IPS-20b (cell line): ENCODE measurements at regions not wholly inside any gene's neighbourhood (a gene's known extent, or its start where the extent isn't known, plus 50 kb on each side); places are given as distances from the start of the nearest gene placed in this dataset.
"Not testable (repeated sequence)": the region's sequence is repeated elsewhere in the genome, so short reads cannot be mapped to it uniquely, and the experiment has no call there.

Source experiments
- H3K27ac ChIP-seq: one replicate; pipeline ENCODE4 v1.5.1; 2013; ENCODE audit warnings: low read length
- H3K27me3 ChIP-seq: 2 replicates; pipeline ENCODE4 v1.6.1; 2013; ENCODE audit warnings: mild to moderate bottlenecking, low read length, inconsistent platforms; ENCODE audit not compliant: insufficient read depth
- H3K36me3 ChIP-seq: 2 replicates; pipeline ENCODE4 v1.6.1; 2013; ENCODE audit warnings: low read depth, mild to moderate bottlenecking, inconsistent platforms, low read length, moderate library complexity; ENCODE audit not compliant: insufficient read depth
- H3K4me1 ChIP-seq: 2 replicates; pipeline ENCODE4 v1.6.1; 2013; ENCODE audit warnings: mild to moderate bottlenecking, control low read depth, inconsistent platforms, low read length, moderate library complexity; ENCODE audit not compliant: insufficient read depth
- H3K4me3 ChIP-seq: 2 replicates; pipeline ENCODE4 v1.5.1; 2013; ENCODE audit warnings: mild to moderate bottlenecking, low read length, inconsistent platforms
- H3K9ac ChIP-seq: 2 replicates; pipeline ENCODE4 v1.6.1; 2013; ENCODE audit warnings: low read depth, mild to moderate bottlenecking, inconsistent platforms, low read length, moderate library complexity
- H3K9me3 ChIP-seq: 2 replicates; pipeline ENCODE4 v1.6.1; 2013; ENCODE audit warnings: mild to moderate bottlenecking, low read depth, low read length, inconsistent platforms; ENCODE audit not compliant: insufficient read depth

DNA sequence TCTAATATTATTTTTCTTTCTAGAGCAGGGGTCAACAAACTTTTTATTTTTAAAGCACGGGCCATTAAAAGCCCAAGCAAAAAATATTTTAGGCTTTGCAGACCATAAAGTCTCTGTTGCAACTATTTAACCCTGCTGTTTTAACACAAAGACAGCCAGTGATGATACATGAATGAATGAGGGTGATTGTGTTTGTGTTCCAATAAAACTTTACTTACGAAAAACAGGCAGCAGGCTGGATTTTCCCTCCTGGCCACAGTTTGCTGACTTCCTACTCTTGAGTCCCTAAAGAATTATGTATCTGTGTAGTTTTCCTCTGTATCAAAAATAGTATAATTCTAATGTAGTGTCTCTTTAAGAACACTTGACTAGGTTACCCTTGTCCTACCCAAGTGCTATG, 402.0 kb downstream of the ADCYAP1 start:
- Histone ChIP-seq H3K36me3 (no peaks in the 10 kb centered on the region), H3K4me1 (no peaks in the 10 kb centered on the region), H3K4me3 (no peak overlapping the region), H3K27ac (no peak overlapping the region), H3K9ac (no peak overlapping the region), H3K9me3 (no peaks in the 10 kb centered on the region), H3K27me3 (no peaks in the 10 kb centered on the region)

DNA sequence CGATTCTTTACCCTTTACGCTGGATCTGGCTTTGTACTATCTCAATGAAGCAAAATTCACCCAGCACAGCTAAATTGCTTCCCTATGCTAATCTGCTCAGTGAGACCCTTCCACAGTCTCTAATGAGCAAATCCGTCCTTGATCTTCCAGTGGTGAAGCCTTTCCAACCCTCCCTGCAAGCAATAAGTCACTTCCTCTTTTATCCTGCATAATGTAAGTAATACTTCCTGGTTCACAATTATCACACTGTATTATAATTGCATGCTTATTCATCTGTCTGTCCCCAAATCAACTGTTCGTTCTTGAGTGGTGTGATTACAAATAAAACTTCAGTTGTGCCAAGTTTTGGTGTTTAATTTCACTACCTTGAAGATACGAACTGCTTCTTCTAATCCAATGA, 404.0 kb downstream of the ADCYAP1 start:
- Histone ChIP-seq H3K9me3 (no peaks in the 10 kb centered on the region), H3K27me3 (no peaks in the 10 kb centered on the region), H3K4me1 (no peaks in the 10 kb centered on the region), H3K9ac (no peak overlapping the region), H3K4me3 (no peak overlapping the region), H3K27ac (no peak overlapping the region), H3K36me3 (no peaks in the 10 kb centered on the region)

DNA sequence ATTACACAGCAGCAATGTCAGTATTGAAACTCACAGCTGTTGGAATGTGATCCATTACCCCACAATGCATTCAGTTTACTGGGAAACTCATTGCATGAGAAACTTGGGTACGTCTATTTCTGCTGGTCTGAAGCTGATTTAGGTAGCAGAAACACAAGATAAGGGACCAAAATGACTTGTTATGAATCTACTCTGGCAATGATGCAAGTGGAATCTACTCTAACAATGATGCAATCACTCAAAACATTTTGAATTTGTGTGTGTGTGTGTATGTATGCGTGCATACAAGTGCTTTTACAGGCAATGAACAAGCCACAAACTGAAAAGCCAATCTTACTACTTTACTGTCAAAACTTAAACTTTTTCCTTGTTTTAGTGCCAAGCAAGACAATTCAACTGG, 406.7 kb downstream of the ADCYAP1 start:
- Histone ChIP-seq H3K9ac (no peak overlapping the region), H3K4me3 (no peak overlapping the region), H3K27ac (no peak overlapping the region), H3K9me3 (no peaks in the 10 kb centered on the region), H3K27me3 (no peaks in the 10 kb centered on the region), H3K4me1 (no peaks in the 10 kb centered on the region), H3K36me3 (no peaks in the 10 kb centered on the region)

DNA sequence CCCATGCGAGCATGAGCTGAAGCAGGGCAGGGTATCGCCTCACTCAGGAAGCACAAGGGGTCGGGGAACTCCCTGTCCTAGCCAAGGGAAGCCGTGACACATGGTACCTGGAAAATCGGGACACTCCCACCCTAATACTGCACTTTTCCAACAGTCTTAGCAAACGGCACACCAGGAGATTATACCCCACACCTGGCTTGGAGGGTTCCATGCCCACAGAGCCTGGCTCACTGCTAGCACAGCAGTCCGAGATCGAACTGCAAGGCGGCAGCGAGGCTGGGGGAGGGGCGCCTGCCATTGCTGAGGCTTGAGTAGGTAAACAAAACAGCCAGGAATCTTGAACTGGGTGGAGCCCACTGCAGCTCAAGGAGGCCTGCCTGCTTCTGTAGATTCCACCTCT, 430.7 kb downstream of the ADCYAP1 start:
- H3K27ac ChIP-seq, H3K9ac ChIP-seq, H3K4me1 ChIP-seq, H3K36me3 ChIP-seq, H3K27me3 ChIP-seq, H3K4me3 ChIP-seq: not testable (repeated sequence)
- peaks cover 20% of the 10 kb centered on the region for H3K9me3 ChIP-seq

DNA sequence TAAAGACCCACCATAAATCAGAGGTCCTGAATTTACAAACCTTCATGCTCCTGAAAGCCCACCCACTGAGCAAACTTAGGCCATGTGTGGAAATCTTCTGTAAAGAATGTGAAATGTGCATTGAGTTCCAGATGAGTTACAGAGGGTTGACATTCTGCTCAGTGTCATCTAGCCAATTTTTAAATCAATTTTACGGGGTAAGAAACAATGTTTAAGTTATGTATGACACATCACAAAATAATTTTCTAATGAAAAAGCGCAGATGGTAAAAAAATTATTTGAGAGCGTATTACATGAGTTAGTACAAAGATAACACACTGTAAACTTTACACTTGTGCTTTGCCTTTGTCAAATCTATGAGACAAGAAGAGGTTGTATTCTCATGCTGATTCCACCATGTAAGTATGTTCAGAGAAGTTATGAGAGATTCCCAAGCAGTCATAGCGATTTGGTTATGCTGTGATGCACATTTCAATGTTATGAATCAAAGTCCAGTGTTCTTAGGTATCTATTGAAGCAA, 446.3 kb downstream of the ADCYAP1 start:
- no peak overlapping the region for H3K27ac ChIP-seq
- H3K36me3 ChIP-seq: no peaks in the 10 kb centered on the region
- H3K9me3 ChIP-seq: no peaks in the 10 kb centered on the region
- H3K4me1 ChIP-seq: no peaks in the 10 kb centered on the region
- no peak overlapping the region for H3K9ac ChIP-seq
- no peak overlapping the region for H3K4me3 ChIP-seq
- no peaks in the 10 kb centered on the region; the same call in 1 of the 2 replicates for H3K27me3 ChIP-seq

DNA sequence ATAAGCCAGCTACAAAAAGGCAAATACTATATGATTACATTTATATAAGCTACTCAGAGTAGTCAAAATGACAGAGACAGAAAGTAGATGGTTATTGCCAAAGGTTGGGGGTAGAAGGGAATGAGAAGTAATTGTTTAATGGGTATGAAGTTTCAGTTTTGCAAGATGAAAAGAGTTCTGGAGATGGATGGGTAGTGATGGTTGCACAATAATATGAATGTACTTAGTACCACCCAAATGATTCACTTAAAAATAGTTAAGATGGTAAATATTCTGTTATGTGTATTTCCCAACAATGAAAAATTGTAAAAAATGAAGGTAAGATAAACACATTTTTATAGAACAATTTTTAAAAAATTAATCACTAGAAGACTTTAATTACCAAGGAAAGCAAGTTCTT, 448.4 kb downstream of the ADCYAP1 start:
- no peaks in the 10 kb centered on the region; the same call in 1 of the 2 replicates for H3K27me3 ChIP-seq
- H3K27ac ChIP-seq: no peak overlapping the region
- no peaks in the 10 kb centered on the region for H3K4me1 ChIP-seq
- no peak overlapping the region for H3K9ac ChIP-seq
- H3K36me3 ChIP-seq: no peaks in the 10 kb centered on the region
- H3K9me3 ChIP-seq: no peaks in the 10 kb centered on the region
- no peak overlapping the region for H3K4me3 ChIP-seq

DNA sequence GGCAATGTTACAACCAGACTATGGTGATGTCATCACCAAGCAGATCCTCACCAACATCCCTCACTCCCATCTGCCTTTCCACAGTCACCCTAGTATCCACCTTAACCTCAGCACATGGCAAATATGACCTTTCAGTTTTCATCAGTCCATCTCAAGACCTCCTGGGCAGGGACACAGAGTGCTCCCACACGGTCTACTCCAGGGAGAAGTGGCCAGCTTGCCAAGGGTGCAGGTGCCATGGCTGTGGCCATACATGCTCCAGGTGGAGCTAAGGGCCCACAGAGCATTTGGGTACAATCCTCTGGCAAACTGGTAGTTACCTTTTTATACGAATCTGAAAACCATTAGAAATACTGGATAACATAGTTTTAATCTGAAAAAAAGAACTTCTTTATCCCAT, 453.1 kb downstream of the ADCYAP1 start:
- H3K9me3 ChIP-seq: no peaks in the 10 kb centered on the region
- H3K4me1 ChIP-seq: no peaks in the 10 kb centered on the region
- no peaks in the 10 kb centered on the region for H3K36me3 ChIP-seq
- no peak overlapping the region for H3K4me3 ChIP-seq
- H3K27ac ChIP-seq: no peak overlapping the region
- H3K27me3 ChIP-seq: no peaks in the 10 kb centered on the region
- H3K9ac ChIP-seq: no peak overlapping the region

DNA sequence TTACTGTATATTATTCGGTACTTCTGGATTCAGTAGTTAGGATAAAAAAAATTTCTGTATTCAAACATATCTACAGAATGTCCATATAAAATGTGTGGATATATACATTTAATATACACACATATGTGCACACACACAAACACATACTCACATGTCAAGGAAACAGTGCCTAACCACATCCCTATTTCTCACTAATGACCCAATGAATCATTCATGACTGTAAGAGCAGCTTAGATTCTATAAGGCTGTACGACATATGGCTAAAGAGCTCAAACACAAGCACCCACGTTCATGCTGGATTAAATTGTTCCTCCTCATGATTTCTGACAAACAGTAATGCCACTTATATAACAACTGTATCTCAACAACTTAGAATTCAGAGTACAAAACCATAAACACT, 457.3 kb downstream of the ADCYAP1 start:
- H3K27ac ChIP-seq: no peak overlapping the region

DNA sequence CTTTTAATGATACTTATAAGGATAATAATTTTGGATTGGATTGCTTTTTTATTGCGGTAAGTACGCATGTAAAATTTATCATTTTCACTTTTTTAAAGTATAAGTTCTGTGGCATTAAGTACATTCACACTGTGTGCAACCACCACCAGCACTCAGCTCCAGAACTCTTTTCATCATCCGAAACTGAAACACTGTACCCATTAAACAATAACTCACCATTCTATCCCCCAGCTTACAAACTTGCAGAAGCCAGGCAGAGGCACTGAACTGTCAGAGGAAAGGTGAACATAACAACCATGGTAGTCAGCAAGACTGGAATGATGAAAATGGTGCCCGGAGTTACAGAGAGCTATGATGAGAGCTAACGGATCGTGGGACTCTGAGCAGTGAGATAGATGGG, 465.9 kb downstream of the ADCYAP1 start:
- Histone ChIP-seq H3K27ac (no peak overlapping the region), H3K36me3 (no peaks in the 10 kb centered on the region), H3K9me3 (no peaks in the 10 kb centered on the region), H3K27me3 (no peaks in the 10 kb centered on the region), H3K4me1 (peaks cover 3% of the 10 kb centered on the region; the same call in 1 of the 2 replicates), H3K4me3 (no peak overlapping the region), H3K9ac (no peak overlapping the region)

More for the DNA sequence above, 457.3 kb downstream of the ADCYAP1 start:
- H3K9ac ChIP-seq: no peak overlapping the region
- no peaks in the 10 kb centered on the region for H3K4me1 ChIP-seq
- no peak overlapping the region for H3K4me3 ChIP-seq
- no peaks in the 10 kb centered on the region for H3K36me3 ChIP-seq
- H3K9me3 ChIP-seq: no peaks in the 10 kb centered on the region
- no peaks in the 10 kb centered on the region for H3K27me3 ChIP-seq

DNA sequence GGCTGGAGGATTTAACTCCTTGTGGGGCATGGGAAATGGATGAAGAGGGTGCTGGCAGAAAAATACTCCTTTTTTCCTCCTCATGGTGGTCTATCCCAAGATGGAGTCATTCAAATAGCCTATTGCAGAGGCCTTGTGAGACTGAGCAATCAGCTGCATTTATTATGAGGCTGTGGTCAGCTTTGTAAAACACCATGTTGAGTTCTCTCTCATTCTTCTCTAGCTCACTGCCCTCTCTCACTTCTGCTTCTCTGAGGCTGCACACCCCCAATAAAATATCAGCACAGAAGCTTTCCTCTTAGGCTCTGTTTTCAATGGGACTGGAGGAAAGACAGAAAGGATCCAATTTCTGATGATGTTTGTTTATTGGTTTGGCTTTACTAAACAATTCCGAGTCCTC, 467.1 kb downstream of the ADCYAP1 start:
- no peak overlapping the region for H3K4me3 ChIP-seq
- H3K9me3 ChIP-seq: no peaks in the 10 kb centered on the region
- H3K27me3 ChIP-seq: no peaks in the 10 kb centered on the region
- peaks cover 3% of the 10 kb centered on the region; the same call in 1 of the 2 replicates for H3K4me1 ChIP-seq
- H3K27ac ChIP-seq: no peak overlapping the region
- no peak overlapping the region for H3K9ac ChIP-seq
- H3K36me3 ChIP-seq: no peaks in the 10 kb centered on the region

DNA sequence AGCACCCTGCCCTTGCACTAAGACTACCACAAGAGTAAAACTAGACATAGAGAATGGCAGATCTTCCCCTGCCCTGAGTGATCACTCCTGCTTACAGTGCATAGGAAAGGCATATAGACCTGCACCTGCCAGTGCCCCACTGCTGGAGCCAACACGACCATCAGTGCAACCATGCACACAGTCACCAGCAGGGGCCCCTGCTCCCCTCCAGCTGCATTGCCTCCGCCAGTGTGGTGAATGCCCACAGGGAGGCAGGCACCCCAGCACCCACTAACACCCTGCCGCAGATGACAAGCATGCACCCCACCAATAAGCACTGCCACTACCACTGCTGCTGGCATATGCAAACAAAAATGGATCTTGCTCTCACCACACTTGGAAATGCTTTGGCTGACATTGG, 478.8 kb downstream of the ADCYAP1 start:
- H3K9ac ChIP-seq: no peak overlapping the region
- no peak overlapping the region for H3K4me3 ChIP-seq
- H3K27me3 ChIP-seq: no peaks in the 10 kb centered on the region
- no peak overlapping the region for H3K27ac ChIP-seq
- H3K36me3 ChIP-seq: no peaks in the 10 kb centered on the region
- H3K9me3 ChIP-seq: no peaks in the 10 kb centered on the region
- H3K4me1 ChIP-seq: no peaks in the 10 kb centered on the region

DNA sequence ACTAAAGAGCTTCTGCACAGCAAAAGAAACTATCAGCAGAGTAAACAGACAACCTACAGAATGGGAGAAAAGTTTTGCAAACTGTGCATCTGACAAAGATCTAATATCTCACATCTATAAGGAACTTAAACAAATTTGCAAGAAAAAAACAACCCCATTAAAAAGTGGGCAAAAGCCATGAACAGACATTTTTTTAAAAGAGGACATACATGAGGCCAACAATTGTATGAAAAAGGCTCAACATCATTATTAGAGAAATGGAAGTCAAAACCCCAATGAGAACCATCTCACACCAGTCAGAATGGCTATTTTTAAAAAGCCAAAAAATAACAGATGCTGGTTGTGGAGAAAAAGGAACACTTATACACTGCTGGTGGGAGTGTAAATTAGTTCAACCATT, 483.8 kb downstream of the ADCYAP1 start:
- not testable (repeated sequence) for H3K27me3 ChIP-seq, H3K9ac ChIP-seq, H3K4me1 ChIP-seq, H3K4me3 ChIP-seq, H3K9me3 ChIP-seq, H3K36me3 ChIP-seq, H3K27ac ChIP-seq

DNA sequence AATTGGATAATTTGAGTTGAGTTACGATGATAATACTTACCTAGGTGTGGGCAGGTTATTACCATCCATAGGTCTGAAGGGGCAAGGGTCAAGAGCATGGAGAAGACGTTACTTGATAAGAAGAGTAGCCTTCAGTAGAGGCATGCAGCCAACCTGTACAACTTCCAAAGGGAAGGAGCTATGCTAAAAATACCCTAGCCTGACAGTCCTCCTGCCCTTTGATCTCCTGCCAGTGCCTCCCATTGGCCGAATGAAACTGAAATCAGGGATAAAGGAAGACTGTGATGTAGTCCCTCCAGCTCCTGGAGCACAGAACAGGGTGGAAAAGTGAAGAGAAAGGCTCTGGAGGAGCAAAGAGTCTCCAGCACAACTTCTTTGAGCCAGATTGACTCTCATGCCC, 487.4 kb downstream of the ADCYAP1 start:
- no peak overlapping the region for H3K27ac ChIP-seq
- no peaks in the 10 kb centered on the region for H3K27me3 ChIP-seq
- no peaks in the 10 kb centered on the region; the same call in 1 of the 2 replicates for H3K4me1 ChIP-seq
- H3K4me3 ChIP-seq: no peak overlapping the region
- H3K9me3 ChIP-seq: no peaks in the 10 kb centered on the region; the same call in 1 of the 2 replicates
- no peaks in the 10 kb centered on the region for H3K36me3 ChIP-seq
- H3K9ac ChIP-seq: no peak overlapping the region
